Endodermal cell (in vitro differentiated cells): ENCODE measurements at regions not wholly inside any gene's neighbourhood (a gene's known extent, or its start where the extent isn't known, plus 50 kb on each side); places are given as distances from the start of the nearest gene placed in this dataset.

Experiments used
- DNase-seq: peaks from one replicate; pipeline ENCODE4 v3.0.0-alpha.2; 2017
- H3K27ac ChIP-seq: 2 replicates; pipeline ENCODE4 v1.5.1; 2013; ENCODE audit warnings: mild to moderate bottlenecking, low read depth, low read length, moderate library complexity
- H3K27me3 ChIP-seq: 2 replicates; pipeline ENCODE4 v1.6.1; 2013; ENCODE audit warnings: mild to moderate bottlenecking, low read length, moderate library complexity; ENCODE audit not compliant: insufficient read depth, control insufficient read depth, poor library complexity, severe bottlenecking
- H3K36me3 ChIP-seq: 2 replicates; pipeline ENCODE4 v1.7.0; 2013; ENCODE audit warnings: mild to moderate bottlenecking, low read length, moderate library complexity; ENCODE audit not compliant: control insufficient read depth, insufficient read depth
- H3K4me1 ChIP-seq: one replicate; pipeline ENCODE4 v1.7.0; 2013; ENCODE audit warnings: low read length; ENCODE audit not compliant: control insufficient read depth, insufficient read depth
- H3K4me3 ChIP-seq: 2 replicates; pipeline ENCODE4 v1.5.1; 2013; ENCODE audit warnings: mild to moderate bottlenecking, low read length, moderate library complexity
- H3K9ac ChIP-seq: 2 replicates; pipeline ENCODE4 v1.6.1; 2013; ENCODE audit warnings: mild to moderate bottlenecking, low read length, moderate library complexity; ENCODE audit not compliant: poor library complexity, severe bottlenecking; ENCODE audit errors: extremely low read depth
- H3K9me3 ChIP-seq: 2 replicates; pipeline ENCODE4 v1.6.1; 2013; ENCODE audit warnings: mild to moderate bottlenecking, low read length, moderate library complexity; ENCODE audit not compliant: control insufficient read depth
- H3K27ac Mint-ChIP-seq: 2 replicates; pipeline ENCODE4 v1.8.0; 2020; ENCODE audit warnings: mixed read lengths
- H3K27me3 Mint-ChIP-seq: 2 replicates; pipeline ENCODE4 v1.8.0; 2021; ENCODE audit warnings: mild to moderate bottlenecking, mixed read lengths; ENCODE audit not compliant: insufficient read depth
- H3K36me3 Mint-ChIP-seq: 2 replicates; pipeline ENCODE4 v1.8.0; 2020; ENCODE audit warnings: low read depth, mixed read lengths
- H3K4me1 Mint-ChIP-seq: 2 replicates; pipeline ENCODE4 v1.8.0; 2020; ENCODE audit warnings: mixed read lengths
- H3K4me3 Mint-ChIP-seq: 2 replicates; pipeline ENCODE4 v1.8.0; 2020; ENCODE audit warnings: mild to moderate bottlenecking, moderate library complexity, mixed read lengths
- H3K9me3 Mint-ChIP-seq: 2 replicates; pipeline ENCODE4 v1.8.0; 2020; ENCODE audit warnings: mild to moderate bottlenecking, mixed read lengths
- WGBS, 2 experiments: methylation state at CpG; one replicate each; pipeline versions ENCODE4 v1.1.5 to v1.1.7; 2013; ENCODE audit warnings: missing lambda C conversion rate in 2 of 2, mixed read lengths in 1 of 2; ENCODE audit not compliant: insufficient coverage in 1 of 2, insufficient read length in 1 of 2; 5-methylcytosine and 5-hydroxymethylcytosine counted together
- TF ChIP-seq, protein P1 (sequence below): fragments of 200-600 bp; sonication (generic); conservative IDR thresholded peaks from 2 replicates; pipeline ENCODE4 v1.5.0; 2021; ENCODE audit warnings: antibody characterized with exemption, mild to moderate bottlenecking

DNA sequence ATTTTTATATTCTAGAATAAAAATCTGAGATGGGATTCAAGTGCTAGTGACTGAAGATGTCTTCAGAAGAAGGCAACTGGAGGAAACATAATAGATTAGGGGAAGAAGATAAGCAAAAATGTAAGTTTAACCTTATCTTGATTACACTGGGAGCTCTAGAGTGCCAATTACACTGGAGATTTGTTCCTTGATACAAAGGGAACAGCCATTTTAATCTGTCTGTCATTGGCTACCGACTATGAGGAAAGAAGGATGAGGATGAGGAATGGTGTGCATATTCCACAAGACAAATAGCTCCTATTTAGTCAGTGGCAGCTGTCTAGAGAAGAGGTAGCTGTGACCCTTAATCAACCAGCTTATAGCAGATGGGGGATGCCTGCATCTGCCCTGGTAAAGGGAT, 1034.5 kb upstream of the IGFBP7 start:
- Histone ChIP-seq H3K4me3 (no peak overlapping the region), H3K9me3 (no peaks in the 10 kb centered on the region), H3K4me1 (no peaks in the 10 kb centered on the region), H3K36me3 (no peaks in the 10 kb centered on the region), H3K27ac (no peak overlapping the region), H3K9ac (no peak overlapping the region), H3K27me3 (no peaks in the 10 kb centered on the region)
- WGBS, 2 experiments, result 78 to 83% methylated on average over 1 of the region's 1 CpG
- Mint-ChIP-seq H3K27me3 (no peaks in the 10 kb centered on the region), H3K4me1 (peaks cover 6% of the 10 kb centered on the region), H3K4me3 (no peak overlapping the region), H3K36me3 (no peaks in the 10 kb centered on the region), H3K27ac (no peak overlapping the region), H3K9me3 (peaks cover 2% of the 10 kb centered on the region)
- DNase-seq, result no peak
- TF ChIP-seq, protein P1, sequence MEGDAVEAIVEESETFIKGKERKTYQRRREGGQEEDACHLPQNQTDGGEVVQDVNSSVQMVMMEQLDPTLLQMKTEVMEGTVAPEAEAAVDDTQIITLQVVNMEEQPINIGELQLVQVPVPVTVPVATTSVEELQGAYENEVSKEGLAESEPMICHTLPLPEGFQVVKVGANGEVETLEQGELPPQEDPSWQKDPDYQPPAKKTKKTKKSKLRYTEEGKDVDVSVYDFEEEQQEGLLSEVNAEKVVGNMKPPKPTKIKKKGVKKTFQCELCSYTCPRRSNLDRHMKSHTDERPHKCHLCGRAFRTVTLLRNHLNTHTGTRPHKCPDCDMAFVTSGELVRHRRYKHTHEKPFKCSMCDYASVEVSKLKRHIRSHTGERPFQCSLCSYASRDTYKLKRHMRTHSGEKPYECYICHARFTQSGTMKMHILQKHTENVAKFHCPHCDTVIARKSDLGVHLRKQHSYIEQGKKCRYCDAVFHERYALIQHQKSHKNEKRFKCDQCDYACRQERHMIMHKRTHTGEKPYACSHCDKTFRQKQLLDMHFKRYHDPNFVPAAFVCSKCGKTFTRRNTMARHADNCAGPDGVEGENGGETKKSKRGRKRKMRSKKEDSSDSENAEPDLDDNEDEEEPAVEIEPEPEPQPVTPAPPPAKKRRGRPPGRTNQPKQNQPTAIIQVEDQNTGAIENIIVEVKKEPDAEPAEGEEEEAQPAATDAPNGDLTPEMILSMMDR, result no peak

DNA sequence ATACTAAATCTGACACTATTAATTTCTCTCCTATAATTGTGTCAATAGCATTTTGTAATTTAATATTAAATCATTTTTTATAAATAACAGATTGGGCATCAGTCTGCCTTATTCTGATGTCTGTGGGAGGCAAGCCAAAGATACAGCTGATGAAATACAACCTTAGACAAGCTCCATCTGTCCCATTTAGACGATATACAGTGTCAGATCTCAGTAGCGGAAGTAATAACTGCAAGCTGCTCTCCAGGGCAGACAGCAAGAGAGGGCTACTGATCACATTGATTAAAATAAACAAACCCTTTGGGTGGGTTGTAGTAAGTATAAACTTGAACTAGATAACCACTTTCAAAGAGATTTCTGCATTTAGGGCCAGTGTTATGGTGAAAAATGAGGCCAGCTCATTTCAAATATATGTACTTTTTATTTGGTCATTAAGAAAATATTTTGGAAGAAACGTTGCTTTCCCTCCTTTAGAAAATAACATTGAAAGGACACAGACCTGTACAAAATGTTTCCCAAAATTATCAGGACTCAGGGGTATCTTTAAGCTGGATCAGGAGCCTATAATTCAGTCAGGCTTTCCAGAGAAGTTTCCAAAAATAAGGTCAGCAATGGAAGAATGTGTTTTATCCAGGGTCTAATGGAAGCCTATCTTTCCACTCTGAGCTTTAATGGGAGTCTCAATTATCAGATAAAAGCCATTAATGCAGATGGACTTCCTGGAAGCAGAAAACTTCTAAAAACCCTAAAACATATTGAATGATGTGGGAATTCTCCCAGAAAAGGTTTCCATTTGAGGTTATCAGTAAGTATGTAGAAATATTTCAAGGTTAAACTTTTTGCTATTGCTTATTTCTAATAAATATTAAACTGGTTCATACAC, 1028.8 kb upstream of the IGFBP7 start:
- no peak for DNase-seq
- Histone ChIP-seq H3K9ac (no peak overlapping the region), H3K4me1 (no peaks in the 10 kb centered on the region), H3K36me3 (no peaks in the 10 kb centered on the region), H3K4me3 (no peak overlapping the region), H3K9me3 (no peaks in the 10 kb centered on the region), H3K27ac (no peak overlapping the region), H3K27me3 (no peaks in the 10 kb centered on the region)
- TF ChIP-seq, protein P1, result no peak
- 80 to 83% methylated on average over 1 to 3 of the region's 3 CpGs for WGBS, 2 experiments
- no peaks in the 10 kb centered on the region for H3K9me3 Mint-ChIP-seq
- H3K36me3 Mint-ChIP-seq, result no peaks in the 10 kb centered on the region
- no peak overlapping the region for H3K4me3 Mint-ChIP-seq
- no peaks in the 10 kb centered on the region for H3K4me1 Mint-ChIP-seq
- H3K27me3 Mint-ChIP-seq, result no peaks in the 10 kb centered on the region
- H3K27ac Mint-ChIP-seq, result no peak overlapping the region

- Mint-ChIP-seq H3K36me3 (no peaks in the 10 kb centered on the region), H3K27ac (no peak overlapping the region), H3K4me1 (no peaks in the 10 kb centered on the region), H3K4me3 (no peak overlapping the region), H3K27me3 (no peaks in the 10 kb centered on the region), H3K9me3 (no peaks in the 10 kb centered on the region)
- Histone ChIP-seq H3K4me1 (no peaks in the 10 kb centered on the region), H3K9me3 (no peaks in the 10 kb centered on the region), H3K27me3 (no peaks in the 10 kb centered on the region), H3K4me3 (no peak overlapping the region), H3K9ac (no peak overlapping the region), H3K36me3 (no peaks in the 10 kb centered on the region), H3K27ac (no peak overlapping the region)
- DNase-seq, result no peak
- TF ChIP-seq, protein P1, result no peak
- 96 to 100% methylated on average over 2 to 5 of the region's 5 CpGs for WGBS, 2 experiments
These were observed 1026.4 kb upstream of the IGFBP7 start for GRCh38 chr4:58136604-58137003.
